ENCODE measurements at regions not wholly inside any gene's neighbourhood (a gene's known extent, or its start where the extent isn't known, plus 50 kb on each side); places are given as distances from the start of the nearest gene placed in this dataset.

GRCh38 chrX:95029571-95029970, 1355.6 kb downstream of the FAM133A start:
- H3K27me3 Mint-ChIP-seq (ENCODE audit: low read depth): no peaks in the 10 kb centered on the region

GRCh38 chrX:95040104-95040503, 1366.1 kb downstream of the FAM133A start:
- no peak for TF ChIP-seq CTCF (IDR thresholded peaks at IDR 0.05; ENCODE audit: unreplicated experiment in 3 of 3)
- H3K4me3 Mint-ChIP-seq: no peak overlapping the region
- no peaks in the 10 kb centered on the region for H3K4me1 Mint-ChIP-seq
- H3K27ac Mint-ChIP-seq: no peak overlapping the region
- H3K9me3 Mint-ChIP-seq: no peaks in the 10 kb centered on the region
- H3K36me3 Mint-ChIP-seq (ENCODE audit: low read depth): no peaks in the 10 kb centered on the region
- no peaks in the 10 kb centered on the region for H3K27me3 Mint-ChIP-seq (ENCODE audit: low read depth)

More at GRCh38 chrX:95029571-95029970, 1355.6 kb downstream of the FAM133A start:
- no peak overlapping the region for H3K27ac Mint-ChIP-seq
- no peaks in the 10 kb centered on the region for H3K36me3 Mint-ChIP-seq (ENCODE audit: low read depth)
- no peak for TF ChIP-seq CTCF (IDR thresholded peaks at IDR 0.05; ENCODE audit: unreplicated experiment in 3 of 3)
- no peaks in the 10 kb centered on the region for H3K9me3 Mint-ChIP-seq
- no peak overlapping the region for H3K4me3 Mint-ChIP-seq
- H3K4me1 Mint-ChIP-seq: no peaks in the 10 kb centered on the region

- no peaks in the 10 kb centered on the region for H3K27me3 Mint-ChIP-seq (ENCODE audit: low read depth)
- H3K9me3 Mint-ChIP-seq: no peaks in the 10 kb centered on the region
- no peak overlapping the region for H3K27ac Mint-ChIP-seq
- no peaks in the 10 kb centered on the region for H3K4me1 Mint-ChIP-seq
- no peak overlapping the region for H3K4me3 Mint-ChIP-seq
- no peaks in the 10 kb centered on the region for H3K36me3 Mint-ChIP-seq (ENCODE audit: low read depth)
- no peak for TF ChIP-seq CTCF (IDR thresholded peaks at IDR 0.05; ENCODE audit: unreplicated experiment in 3 of 3)
These were observed 1370.3 kb downstream of the FAM133A start for GRCh38 chrX:95044331-95044730.

GRCh38 chrX:95055991-95056390, 1382.0 kb downstream of the FAM133A start:
- no peaks in the 10 kb centered on the region for H3K27me3 Mint-ChIP-seq (ENCODE audit: low read depth)
- no peak overlapping the region for H3K4me3 Mint-ChIP-seq
- no peak overlapping the region for H3K27ac Mint-ChIP-seq
- H3K9me3 Mint-ChIP-seq: no peaks in the 10 kb centered on the region
- no peaks in the 10 kb centered on the region for H3K36me3 Mint-ChIP-seq (ENCODE audit: low read depth)
- no peak for TF ChIP-seq CTCF (IDR thresholded peaks at IDR 0.05; ENCODE audit: unreplicated experiment in 3 of 3)
- H3K4me1 Mint-ChIP-seq: no peaks in the 10 kb centered on the region

GRCh38 chrX:95056901-95057300, 1382.9 kb downstream of the FAM133A start:
- no peak overlapping the region for H3K4me3 Mint-ChIP-seq
- no peaks in the 10 kb centered on the region for H3K36me3 Mint-ChIP-seq (ENCODE audit: low read depth)
- no peaks in the 10 kb centered on the region for H3K4me1 Mint-ChIP-seq
- no peaks in the 10 kb centered on the region for H3K27me3 Mint-ChIP-seq (ENCODE audit: low read depth)
- no peaks in the 10 kb centered on the region for H3K9me3 Mint-ChIP-seq
- no peak for TF ChIP-seq CTCF (IDR thresholded peaks at IDR 0.05; ENCODE audit: unreplicated experiment in 3 of 3)
- H3K27ac Mint-ChIP-seq: no peak overlapping the region

GRCh38 chrX:95057341-95057740, 1383.3 kb downstream of the FAM133A start:
- Mint-ChIP-seq H3K27ac (no peak overlapping the region), H3K4me1 (no peaks in the 10 kb centered on the region), H3K9me3 (no peaks in the 10 kb centered on the region), H3K27me3 (ENCODE audit: low read depth) (no peaks in the 10 kb centered on the region), H3K4me3 (no peak overlapping the region), H3K36me3 (ENCODE audit: low read depth) (no peaks in the 10 kb centered on the region)
- no peak for TF ChIP-seq CTCF (IDR thresholded peaks at IDR 0.05; ENCODE audit: unreplicated experiment in 3 of 3)

Measured in nephron (organoid).